Kidney epithelial cell (primary cell): ENCODE measurements at regions not wholly inside any gene's neighbourhood (a gene's known extent, or its start where the extent isn't known, plus 50 kb on each side); places are given as distances from the start of the nearest gene placed in this dataset.

Source experiments
- DNase-seq: peaks from one replicate; pipeline ENCODE4 v3.0.0-alpha.2; 2010; ENCODE audit warnings: low read depth
- H3K27me3 ChIP-seq: 2 replicates; pipeline ENCODE4 v1.6.0; 2011; ENCODE audit warnings: low read length; ENCODE audit not compliant: control insufficient read depth, insufficient read depth
- H3K36me3 ChIP-seq: 2 replicates; pipeline ENCODE4 v1.5.1; 2011; ENCODE audit warnings: low read length; ENCODE audit not compliant: control insufficient read depth, insufficient read depth
- H3K4me3 ChIP-seq: 2 replicates; pipeline ENCODE4 v1.5.1; 2011; ENCODE audit warnings: low read depth, mild to moderate bottlenecking, control low read depth, low read length
- TF ChIP-seq, protein P1 (sequence below): IDR thresholded peaks from 2 replicates; pipeline ENCODE4 v1.5.1; 2011; ENCODE audit warnings: mild to moderate bottlenecking, moderate library complexity, low read length, control low read depth, inconsistent platforms; ENCODE audit not compliant: insufficient read depth, poor library complexity, severe bottlenecking

DNA sequence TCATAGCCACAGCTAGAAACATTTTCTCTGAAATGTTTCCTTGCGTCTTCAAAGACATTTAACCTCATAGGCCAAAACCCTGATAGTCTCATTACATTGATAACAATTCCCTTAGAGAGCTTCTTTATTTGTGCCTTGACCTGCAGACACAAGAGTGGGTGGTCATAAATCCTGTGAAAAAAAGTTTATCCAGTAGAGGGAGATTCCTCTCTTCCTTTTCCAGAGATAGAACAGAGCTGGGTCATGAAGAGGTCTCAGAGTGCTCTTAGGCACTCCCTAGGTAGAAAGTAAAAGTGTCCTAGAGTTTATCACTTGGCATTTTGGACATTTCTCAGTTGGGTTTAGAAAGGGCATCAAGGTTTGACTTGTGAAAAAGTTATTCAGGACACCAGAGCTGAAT, 426.1 kb downstream of the NUF2 start:
- Histone ChIP-seq H3K4me3 (no peak overlapping the region), H3K36me3 (no peaks in the 10 kb centered on the region), H3K27me3 (no peaks in the 10 kb centered on the region)
- no peak for DNase-seq
- TF ChIP-seq, protein P1, sequence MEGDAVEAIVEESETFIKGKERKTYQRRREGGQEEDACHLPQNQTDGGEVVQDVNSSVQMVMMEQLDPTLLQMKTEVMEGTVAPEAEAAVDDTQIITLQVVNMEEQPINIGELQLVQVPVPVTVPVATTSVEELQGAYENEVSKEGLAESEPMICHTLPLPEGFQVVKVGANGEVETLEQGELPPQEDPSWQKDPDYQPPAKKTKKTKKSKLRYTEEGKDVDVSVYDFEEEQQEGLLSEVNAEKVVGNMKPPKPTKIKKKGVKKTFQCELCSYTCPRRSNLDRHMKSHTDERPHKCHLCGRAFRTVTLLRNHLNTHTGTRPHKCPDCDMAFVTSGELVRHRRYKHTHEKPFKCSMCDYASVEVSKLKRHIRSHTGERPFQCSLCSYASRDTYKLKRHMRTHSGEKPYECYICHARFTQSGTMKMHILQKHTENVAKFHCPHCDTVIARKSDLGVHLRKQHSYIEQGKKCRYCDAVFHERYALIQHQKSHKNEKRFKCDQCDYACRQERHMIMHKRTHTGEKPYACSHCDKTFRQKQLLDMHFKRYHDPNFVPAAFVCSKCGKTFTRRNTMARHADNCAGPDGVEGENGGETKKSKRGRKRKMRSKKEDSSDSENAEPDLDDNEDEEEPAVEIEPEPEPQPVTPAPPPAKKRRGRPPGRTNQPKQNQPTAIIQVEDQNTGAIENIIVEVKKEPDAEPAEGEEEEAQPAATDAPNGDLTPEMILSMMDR, result no peak

DNA sequence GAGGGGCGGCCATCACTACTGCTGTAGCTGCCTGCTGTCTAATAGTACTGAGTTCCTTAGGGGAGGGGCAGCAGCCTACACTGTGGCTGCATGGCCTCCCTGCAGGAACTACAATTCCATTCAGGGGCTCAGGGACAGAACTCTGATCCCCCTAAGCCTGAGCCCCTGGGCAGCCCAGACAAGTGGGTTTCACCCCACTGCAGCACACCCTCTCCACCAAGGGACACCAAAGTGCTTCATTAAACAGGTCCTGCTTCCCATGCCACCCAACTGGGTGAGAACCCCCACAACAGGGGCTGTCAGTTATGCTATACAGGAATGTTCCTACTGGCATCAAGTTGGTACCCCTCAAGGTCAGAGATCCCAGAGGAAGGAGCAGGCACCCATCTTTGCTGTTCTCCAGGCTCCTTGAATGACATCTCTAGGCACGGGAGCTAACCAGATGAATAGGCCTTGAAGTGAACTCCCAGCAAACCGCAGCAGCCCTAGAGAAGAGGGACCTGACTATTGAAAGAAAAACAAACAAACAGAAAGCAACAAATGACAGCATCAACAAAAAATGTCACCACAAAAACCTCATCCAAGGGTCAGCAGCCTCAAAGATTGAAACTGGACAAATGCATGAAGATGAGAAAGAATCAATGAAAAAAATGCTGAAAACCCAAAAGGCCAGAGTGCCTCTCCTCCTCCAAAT, 437.4 kb downstream of the NUF2 start:
- H3K4me3 ChIP-seq, result no peak overlapping the region
- H3K36me3 ChIP-seq, result no peaks in the 10 kb centered on the region
- TF ChIP-seq, protein P1, result no peak
- DNase-seq, result no peak
- no peaks in the 10 kb centered on the region for H3K27me3 ChIP-seq

GRCh38 chr1:163761898-163762297, 440.1 kb downstream of the NUF2 start:
- TF ChIP-seq, protein P1, result no peak
- Histone ChIP-seq H3K4me3 (no peak overlapping the region), H3K36me3 (no peaks in the 10 kb centered on the region), H3K27me3 (no peaks in the 10 kb centered on the region)
- DNase-seq, result no peak

- no peak for DNase-seq
- TF ChIP-seq, protein P1, result no peak
- no peak overlapping the region for H3K4me3 ChIP-seq
Measured at GRCh38 chr1:163766257-163766918, 444.6 kb downstream of the NUF2 start.

GRCh38 chr1:163768576-163768975, 446.8 kb downstream of the NUF2 start:
- TF ChIP-seq, protein P1, result no peak
- no peak for DNase-seq
- Histone ChIP-seq H3K27me3 (no peaks in the 10 kb centered on the region), H3K4me3 (no peak overlapping the region), H3K36me3 (no peaks in the 10 kb centered on the region)

More at GRCh38 chr1:163766257-163766918, 444.6 kb downstream of the NUF2 start:
- Histone ChIP-seq H3K36me3 (no peaks in the 10 kb centered on the region), H3K27me3 (no peaks in the 10 kb centered on the region)
